HL-60 (cell line): ENCODE measurements at regions not wholly inside any gene's neighbourhood (a gene's known extent, or its start where the extent isn't known, plus 50 kb on each side); places are given as distances from the start of the nearest gene placed in this dataset.

Source experiments
- DNase-seq, 2 experiments: peaks; one replicate each; pipeline ENCODE4 v3.0.0-alpha.2; 2010 to 2020; ENCODE audit warnings: low read depth in 1 of 2, low spot score in 1 of 2
- H3K27ac ChIP-seq: fragments of 250-450 bp; sonication (Bioruptor Pico); replicated peaks from 2 replicates; pipeline ENCODE4 v1.5.1; 2020; ENCODE audit warnings: mild to moderate bottlenecking, moderate library complexity
- H3K27me3 ChIP-seq: fragments of 250-450 bp; sonication (Bioruptor Pico); 2 replicates; pipeline ENCODE4 v1.5.1; 2021; ENCODE audit warnings: mild to moderate bottlenecking, moderate library complexity; ENCODE audit not compliant: insufficient read depth, poor library complexity, severe bottlenecking
- H3K4me3 ChIP-seq: replicated peaks from 2 replicates; pipeline ENCODE4 v1.5.1; 2011; ENCODE audit warnings: mild to moderate bottlenecking, control low read depth, low read length; ENCODE audit not compliant: insufficient read depth
- CTCF ChIP-seq: IDR thresholded peaks from one replicate; pipeline ENCODE4 v1.5.1; 2011; ENCODE audit warnings: low read length, control low read depth, inconsistent platforms; ENCODE audit not compliant: insufficient read depth
- GABPA ChIP-seq: IDR thresholded peaks from 2 replicates; pipeline ENCODE4 v1.6.1; 2012; ENCODE audit warnings: low read depth
- POLR2AphosphoS5 ChIP-seq: IDR thresholded peaks from 2 replicates; pipeline ENCODE4 v1.6.1; 2012; ENCODE audit warnings: low read depth
- REST ChIP-seq: IDR thresholded peaks from 2 replicates; pipeline ENCODE4 v1.6.1; 2012; ENCODE audit warnings: low read depth; ENCODE audit not compliant: insufficient replicate concordance
- SPI1 ChIP-seq: IDR thresholded peaks from 2 replicates; pipeline ENCODE4 v1.6.1; 2012; ENCODE audit warnings: low read depth, mild to moderate bottlenecking, borderline replicate concordance

DNA sequence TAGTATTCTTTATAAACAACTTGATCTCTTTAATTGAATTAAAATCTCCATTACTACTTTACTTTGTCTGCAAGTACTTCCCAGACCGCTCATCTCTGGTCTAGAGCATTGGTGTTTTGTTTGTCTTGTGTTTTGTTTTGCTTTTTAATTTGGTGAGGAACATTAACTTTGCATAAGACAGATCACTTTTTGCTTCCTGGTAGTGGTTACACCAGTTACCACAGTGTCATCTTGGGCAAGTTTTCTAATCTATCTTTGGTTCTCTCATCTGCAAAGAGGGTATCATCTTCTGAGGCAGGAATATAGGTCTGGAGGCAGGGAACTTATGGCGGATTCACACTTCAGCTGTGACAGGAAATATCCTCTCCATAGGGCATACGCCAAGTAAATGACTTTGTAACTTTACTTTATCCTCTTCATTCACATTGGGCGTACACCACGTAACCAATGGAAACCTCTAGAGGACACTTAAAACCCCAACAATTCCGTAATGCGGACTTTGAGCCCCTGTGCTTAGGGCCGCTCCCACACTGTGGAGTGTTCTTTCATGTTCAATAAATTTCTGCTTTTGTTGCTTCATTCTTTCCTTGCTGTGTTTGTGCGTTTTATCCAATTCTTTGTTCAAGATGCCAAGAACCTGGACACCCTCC lies 83.2 kb upstream of the JAZF1 start:
- no peak for TF ChIP-seq CTCF
- no peak for TF ChIP-seq GABPA
- TF ChIP-seq REST, result no peak
- no peak for TF ChIP-seq SPI1
- TF ChIP-seq POLR2AphosphoS5, result no peak
- Histone ChIP-seq H3K27ac (no peak overlapping the region), H3K27me3 (no peaks in the 10 kb centered on the region), H3K4me3 (no peak overlapping the region)
- no peak for DNase-seq

DNA sequence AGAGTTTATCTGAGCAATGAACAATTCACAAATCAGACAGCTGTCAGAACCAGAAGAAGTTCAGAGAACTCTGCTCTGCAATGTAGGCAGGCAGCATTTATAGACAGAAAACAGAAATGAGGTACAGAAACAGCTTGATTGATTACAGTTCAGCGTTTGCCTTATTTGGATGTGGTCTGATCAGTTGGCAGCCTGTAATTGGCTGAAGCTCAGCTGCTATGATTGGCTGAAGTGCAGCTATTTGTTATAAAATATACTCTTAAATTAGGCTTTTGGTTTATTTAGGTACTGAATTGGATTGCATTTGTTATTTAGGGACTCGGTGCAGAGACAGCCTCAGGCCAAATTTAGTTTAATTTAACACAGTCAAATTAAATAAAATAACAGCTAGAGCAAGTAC lies 85.8 kb upstream of the JAZF1 start:
- no peak for DNase-seq
- no peaks in the 10 kb centered on the region for H3K27me3 ChIP-seq
- H3K4me3 ChIP-seq, result no peak overlapping the region
- no peak overlapping the region for H3K27ac ChIP-seq
- TF ChIP-seq REST, result no peak

GRCh38 chr7:28267012-28267411 lies 86.4 kb upstream of the JAZF1 start:
- Histone ChIP-seq H3K27me3 (no peaks in the 10 kb centered on the region), H3K27ac (no peak overlapping the region), H3K4me3 (no peak overlapping the region)
- TF ChIP-seq SPI1 (no peak), POLR2AphosphoS5 (no peak), REST (no peak), GABPA (no peak), CTCF (no peak)
- DNase-seq, result no peak
